ENCODE measurements at regions not wholly inside any gene's neighbourhood (a gene's known extent, or its start where the extent isn't known, plus 50 kb on each side); places are given as distances from the start of the nearest gene placed in this dataset.

- Histone ChIP-seq H3K4me1 (ENCODE audit: control extremely low read depth in 1 of 4, control insufficient read depth in 4 of 4, insufficient read depth in 4 of 4, low read length in 3 of 4) (no peaks in the 10 kb centered on the region), H3K27me3 (replicated peaks in 2 of 5; ENCODE audit: control insufficient read depth in 4 of 5, insufficient read depth in 5 of 5, low read length in 4 of 5) (no peaks in the 10 kb centered on the region), H3K27ac (ENCODE audit: insufficient read depth in 1 of 2, low read depth in 1 of 2, low read length in 2 of 2, poor library complexity in 1 of 2, severe bottlenecking in 2 of 2) (no peak overlapping the region), H3K36me3 (ENCODE audit: control insufficient read depth in 4 of 4, insufficient read depth in 4 of 4, low read length in 3 of 4) (peaks cover 0 to 2% (median 0%) of the 10 kb centered on the region in 4 experiments), H3K4me3 (ENCODE audit: control insufficient read depth in 1 of 7, extremely low read depth in 1 of 7, insufficient read depth in 4 of 7, low read depth in 2 of 7, low read length in 6 of 7) (no peak overlapping the region), H3K9me3 (ENCODE audit: control extremely low read depth in 1 of 5, control insufficient read depth in 4 of 5, insufficient read depth in 2 of 5, low read depth in 1 of 5, low read length in 4 of 5) (no peaks in the 10 kb centered on the region)
- ChIA-PET POLR2A (no interaction called here), CTCF (no interaction called here)
- no CpG with 5 or more reads among the region's 5 CpGs for WGBS (ENCODE audit: insufficient coverage)
- no peak for DNase-seq
Observed at GRCh38 chr5:93922551-93922950, 181.2 kb upstream of the POU5F2 start.

GRCh38 chr5:93921001-93921400, 179.6 kb upstream of the POU5F2 start:
- Histone ChIP-seq H3K36me3 (ENCODE audit: control insufficient read depth in 4 of 4, insufficient read depth in 4 of 4, low read length in 3 of 4) (no peaks in the 10 kb centered on the region), H3K27ac (ENCODE audit: insufficient read depth in 1 of 2, low read depth in 1 of 2, low read length in 2 of 2, poor library complexity in 1 of 2, severe bottlenecking in 2 of 2) (no peak overlapping the region), H3K27me3 (replicated peaks in 2 of 5; ENCODE audit: control insufficient read depth in 4 of 5, insufficient read depth in 5 of 5, low read length in 4 of 5) (no peaks in the 10 kb centered on the region), H3K4me3 (ENCODE audit: control insufficient read depth in 1 of 7, extremely low read depth in 1 of 7, insufficient read depth in 4 of 7, low read depth in 2 of 7, low read length in 6 of 7) (no peak overlapping the region), H3K9me3 (ENCODE audit: control extremely low read depth in 1 of 5, control insufficient read depth in 4 of 5, insufficient read depth in 2 of 5, low read depth in 1 of 5, low read length in 4 of 5) (no peaks in the 10 kb centered on the region), H3K4me1 (ENCODE audit: control extremely low read depth in 1 of 4, control insufficient read depth in 4 of 4, insufficient read depth in 4 of 4, low read length in 3 of 4) (no peaks in the 10 kb centered on the region)
- DNase-seq, result no peak
- no CpG with 5 or more reads among the region's 2 CpGs for WGBS (ENCODE audit: insufficient coverage)
- ChIA-PET CTCF (no interaction called here), POLR2A (no interaction called here)

GRCh38 chr5:93916872-93917271, 175.5 kb upstream of the POU5F2 start:
- H3K4me3 ChIP-seq (ENCODE audit: control insufficient read depth in 1 of 7, extremely low read depth in 1 of 7, insufficient read depth in 4 of 7, low read depth in 2 of 7, low read length in 6 of 7), result no peak overlapping the region
- H3K4me1 ChIP-seq (ENCODE audit: control extremely low read depth in 1 of 4, control insufficient read depth in 4 of 4, insufficient read depth in 4 of 4, low read length in 3 of 4), result no peaks in the 10 kb centered on the region
- H3K27me3 ChIP-seq (replicated peaks in 2 of 5; ENCODE audit: control insufficient read depth in 4 of 5, insufficient read depth in 5 of 5, low read length in 4 of 5), result no peaks in the 10 kb centered on the region
- CTCF ChIA-PET, result interaction anchor here (0.8 kb wide), 1 partner anchor 18 kb away, joined by 3 read pairs; no protein-coding TSS in a partner anchor
- DNase-seq, result no peak
- H3K27ac ChIP-seq (ENCODE audit: insufficient read depth in 1 of 2, low read depth in 1 of 2, low read length in 2 of 2, poor library complexity in 1 of 2, severe bottlenecking in 2 of 2), result no peak overlapping the region
- WGBS (ENCODE audit: insufficient coverage), result 100% methylated on average over 1 of the region's 1 CpG
- H3K36me3 ChIP-seq (ENCODE audit: control insufficient read depth in 4 of 4, insufficient read depth in 4 of 4, low read length in 3 of 4), result no peaks in the 10 kb centered on the region
- H3K9me3 ChIP-seq (ENCODE audit: control extremely low read depth in 1 of 5, control insufficient read depth in 4 of 5, insufficient read depth in 2 of 5, low read depth in 1 of 5, low read length in 4 of 5), result no peaks in the 10 kb centered on the region
- POLR2A ChIA-PET, result no interaction called here

GRCh38 chr5:93915142-93915553, 173.7 kb upstream of the POU5F2 start:
- no peak overlapping the region for H3K27ac ChIP-seq (ENCODE audit: insufficient read depth in 1 of 2, low read depth in 1 of 2, low read length in 2 of 2, poor library complexity in 1 of 2, severe bottlenecking in 2 of 2)
- H3K27me3 ChIP-seq (replicated peaks in 2 of 5; ENCODE audit: control insufficient read depth in 4 of 5, insufficient read depth in 5 of 5, low read length in 4 of 5), result no peaks in the 10 kb centered on the region
- H3K36me3 ChIP-seq (ENCODE audit: control insufficient read depth in 4 of 4, insufficient read depth in 4 of 4, low read length in 3 of 4), result no peaks in the 10 kb centered on the region
- ChIA-PET CTCF (interaction anchor here (1.1 to 1.3 kb wide), 3 partner anchors 10 to 336 kb away, joined by 3 to 4 read pairs (median 4); no protein-coding TSS in a partner anchor), POLR2A (no interaction called here)
- DNase-seq, result peak; percentile 27 to 69 (median 65)
- H3K9me3 ChIP-seq (ENCODE audit: control extremely low read depth in 1 of 5, control insufficient read depth in 4 of 5, insufficient read depth in 2 of 5, low read depth in 1 of 5, low read length in 4 of 5), result no peaks in the 10 kb centered on the region
- H3K4me3 ChIP-seq (ENCODE audit: control insufficient read depth in 1 of 7, extremely low read depth in 1 of 7, insufficient read depth in 4 of 7, low read depth in 2 of 7, low read length in 6 of 7), result no peak overlapping the region
- no peaks in the 10 kb centered on the region for H3K4me1 ChIP-seq (ENCODE audit: control extremely low read depth in 1 of 4, control insufficient read depth in 4 of 4, insufficient read depth in 4 of 4, low read length in 3 of 4)

- no peaks in the 10 kb centered on the region for H3K9me3 ChIP-seq (ENCODE audit: control extremely low read depth in 1 of 5, control insufficient read depth in 4 of 5, insufficient read depth in 2 of 5, low read depth in 1 of 5, low read length in 4 of 5)
- no peak for DNase-seq
- H3K27ac ChIP-seq (ENCODE audit: insufficient read depth in 1 of 2, low read depth in 1 of 2, low read length in 2 of 2, poor library complexity in 1 of 2, severe bottlenecking in 2 of 2), result no peak overlapping the region
- POLR2A ChIA-PET, result interaction anchor here (0.6 kb wide), 1 partner anchor 739 kb away, joined by 3 read pairs; no protein-coding TSS in a partner anchor
- H3K27me3 ChIP-seq (replicated peaks in 2 of 5; ENCODE audit: control insufficient read depth in 4 of 5, insufficient read depth in 5 of 5, low read length in 4 of 5), result no peaks in the 10 kb centered on the region
- 100% methylated on average over 2 of the region's 2 CpGs for WGBS (ENCODE audit: insufficient coverage)
- no peaks in the 10 kb centered on the region for H3K4me1 ChIP-seq (ENCODE audit: control extremely low read depth in 1 of 4, control insufficient read depth in 4 of 4, insufficient read depth in 4 of 4, low read length in 3 of 4)
- no peak overlapping the region for H3K4me3 ChIP-seq (ENCODE audit: control insufficient read depth in 1 of 7, extremely low read depth in 1 of 7, insufficient read depth in 4 of 7, low read depth in 2 of 7, low read length in 6 of 7)
- CTCF ChIA-PET, result interaction anchor here (0.6 to 1.0 kb wide), 4 partner anchors 288 to 353 kb away, joined by 3 to 4 read pairs (median 3); partner anchors contain the start of gene NR2F1
- no peaks in the 10 kb centered on the region for H3K36me3 ChIP-seq (ENCODE audit: control insufficient read depth in 4 of 4, insufficient read depth in 4 of 4, low read length in 3 of 4)
Observed at GRCh38 chr5:93911609-93912008, 170.2 kb upstream of the POU5F2 start.

GRCh38 chr5:93909356-93909755, 168.0 kb upstream of the POU5F2 start:
- H3K36me3 ChIP-seq (ENCODE audit: control insufficient read depth in 4 of 4, insufficient read depth in 4 of 4, low read length in 3 of 4), result peaks cover 0 to 2% (median 0%) of the 10 kb centered on the region in 4 experiments
- H3K27ac ChIP-seq (ENCODE audit: insufficient read depth in 1 of 2, low read depth in 1 of 2, low read length in 2 of 2, poor library complexity in 1 of 2, severe bottlenecking in 2 of 2), result no peak overlapping the region
- ChIA-PET POLR2A (no interaction called here), CTCF (interaction anchor here (1.4 to 1.6 kb wide), 2 partner anchors 11 to 322 kb away, joined by 3 to 4 read pairs; no protein-coding TSS in a partner anchor)
- no peaks in the 10 kb centered on the region for H3K4me1 ChIP-seq (ENCODE audit: control extremely low read depth in 1 of 4, control insufficient read depth in 4 of 4, insufficient read depth in 4 of 4, low read length in 3 of 4)
- no peaks in the 10 kb centered on the region for H3K9me3 ChIP-seq (ENCODE audit: control extremely low read depth in 1 of 5, control insufficient read depth in 4 of 5, insufficient read depth in 2 of 5, low read depth in 1 of 5, low read length in 4 of 5)
- H3K4me3 ChIP-seq (ENCODE audit: control insufficient read depth in 1 of 7, extremely low read depth in 1 of 7, insufficient read depth in 4 of 7, low read depth in 2 of 7, low read length in 6 of 7), result no peak overlapping the region
- DNase-seq, result peak; percentile 20 to 50 (median 42)
- WGBS (ENCODE audit: insufficient coverage), result no CpG with 5 or more reads among the region's 1 CpG
- H3K27me3 ChIP-seq (replicated peaks in 2 of 5; ENCODE audit: control insufficient read depth in 4 of 5, insufficient read depth in 5 of 5, low read length in 4 of 5), result no peaks in the 10 kb centered on the region

GRCh38 chr5:93904917-93905316, 163.5 kb upstream of the POU5F2 start:
- Histone ChIP-seq H3K4me1 (ENCODE audit: control extremely low read depth in 1 of 4, control insufficient read depth in 4 of 4, insufficient read depth in 4 of 4, low read length in 3 of 4) (no peaks in the 10 kb centered on the region), H3K27me3 (replicated peaks in 2 of 5; ENCODE audit: control insufficient read depth in 4 of 5, insufficient read depth in 5 of 5, low read length in 4 of 5) (no peaks in the 10 kb centered on the region), H3K4me3 (ENCODE audit: control insufficient read depth in 1 of 7, extremely low read depth in 1 of 7, insufficient read depth in 4 of 7, low read depth in 2 of 7, low read length in 6 of 7) (no peak overlapping the region), H3K9me3 (ENCODE audit: control extremely low read depth in 1 of 5, control insufficient read depth in 4 of 5, insufficient read depth in 2 of 5, low read depth in 1 of 5, low read length in 4 of 5) (no peaks in the 10 kb centered on the region), H3K36me3 (ENCODE audit: control insufficient read depth in 4 of 4, insufficient read depth in 4 of 4, low read length in 3 of 4) (peaks cover 0 to 3% (median 0%) of the 10 kb centered on the region in 4 experiments), H3K27ac (ENCODE audit: insufficient read depth in 1 of 2, low read depth in 1 of 2, low read length in 2 of 2, poor library complexity in 1 of 2, severe bottlenecking in 2 of 2) (no peak overlapping the region)
- WGBS (ENCODE audit: insufficient coverage), result no CpG with 5 or more reads among the region's 1 CpG
- no peak for DNase-seq
- POLR2A ChIA-PET, result no interaction called here
- CTCF ChIA-PET, result interaction anchor here (1.2 to 1.6 kb wide), 2 partner anchors 11 to 346 kb away, joined by 3 to 4 read pairs; no protein-coding TSS in a partner anchor

Measured in common myeloid progenitor, CD34-positive (primary cell).